AG08396 (cell line): ENCODE measurements at regions not wholly inside any gene's neighbourhood (a gene's known extent, or its start where the extent isn't known, plus 50 kb on each side); places are given as distances from the start of the nearest gene placed in this dataset.
A peak's percentile ranks its signal among the peaks of the same experiment; 100 is the strongest.
"Not testable (repeated sequence)": the region's sequence is repeated elsewhere in the genome, so short reads cannot be mapped to it uniquely, and the experiment has no call there.

ENCODE experiments used
- DNase-seq: peaks from one replicate; pipeline ENCODE4 v3.0.0; 2012; ENCODE audit warnings: low spot score, mixed read lengths

GRCh38 chr12:8282181-8282580 is 54.8 kb upstream of the FAM90A1 start:
- DNase-seq, result not testable (repeated sequence)

- DNase-seq, result not testable (repeated sequence)
Observed at GRCh38 chr12:8285681-8286080, 58.3 kb upstream of the FAM90A1 start.

- not testable (repeated sequence) for DNase-seq
Observed at GRCh38 chr12:8291764-8292163, 64.3 kb upstream of the FAM90A1 start.

- not testable (repeated sequence) for DNase-seq
Observed at GRCh38 chr12:8294662-8295061, 67.2 kb upstream of the FAM90A1 start.

- not testable (repeated sequence) for DNase-seq
Observed at GRCh38 chr12:8308611-8309010, 81.2 kb upstream of the FAM90A1 start.

- not testable (repeated sequence) for DNase-seq
Observed at GRCh38 chr12:8315997-8316396, 88.6 kb upstream of the FAM90A1 start.

GRCh38 chr12:8317675-8318074 is 90.3 kb upstream of the FAM90A1 start:
- DNase-seq, result not testable (repeated sequence)

GRCh38 chr12:8320251-8320730 is 92.9 kb upstream of the FAM90A1 start:
- DNase-seq, result not testable (repeated sequence)

GRCh38 chr12:8320791-8321370 is 93.5 kb upstream of the FAM90A1 start:
- not testable (repeated sequence) for DNase-seq

- not testable (repeated sequence) for DNase-seq
Observed at GRCh38 chr12:8325145-8325839, 97.9 kb upstream of the FAM90A1 start.

- not testable (repeated sequence) for DNase-seq
Observed at GRCh38 chr12:8328835-8329234, 101.4 kb upstream of the FAM90A1 start.

- DNase-seq, result not testable (repeated sequence)
Observed at GRCh38 chr12:8332373-8332772, 105.0 kb upstream of the FAM90A1 start.

- not testable (repeated sequence) for DNase-seq
Observed at GRCh38 chr12:8351073-8351472, 104.7 kb upstream of the CLEC6A start.

- not testable (repeated sequence) for DNase-seq
Observed at GRCh38 chr12:8354741-8355140, 101.0 kb upstream of the CLEC6A start.

- DNase-seq, result not testable (repeated sequence)
Observed at GRCh38 chr12:8355531-8355930, 100.2 kb upstream of the CLEC6A start.

GRCh38 chr12:8373744-8374143 is 82.0 kb upstream of the CLEC6A start:
- peak; percentile 23 for DNase-seq

GRCh38 chr12:8375122-8375521 is 80.6 kb upstream of the CLEC6A start:
- not testable (repeated sequence) for DNase-seq

GRCh38 chr12:8377756-8378155 is 78.0 kb upstream of the CLEC6A start:
- not testable (repeated sequence) for DNase-seq

GRCh38 chr12:8382556-8382955 is 73.2 kb upstream of the CLEC6A start:
- DNase-seq, result not testable (repeated sequence)

- DNase-seq, result not testable (repeated sequence)
Observed at GRCh38 chr12:8384686-8385085, 71.1 kb upstream of the CLEC6A start.

- not testable (repeated sequence) for DNase-seq
Observed at GRCh38 chr12:8385431-8385830, 70.3 kb upstream of the CLEC6A start.

- not testable (repeated sequence) for DNase-seq
Observed at GRCh38 chr12:8386661-8387060, 69.1 kb upstream of the CLEC6A start.

- DNase-seq, result not testable (repeated sequence)
Observed at GRCh38 chr12:8389296-8389695, 66.5 kb upstream of the CLEC6A start.
